HFFc6 (cell line): ENCODE measurements at regions not wholly inside any gene's neighbourhood (a gene's known extent, or its start where the extent isn't known, plus 50 kb on each side); places are given as distances from the start of the nearest gene placed in this dataset.

ENCODE experiments used
- DNase-seq: peaks from one replicate; pipeline ENCODE4 v3.0.0-alpha.2; 2018
- H3K27ac Mint-ChIP-seq: 2 replicates; pipeline ENCODE4 v1.8.0; 2020; ENCODE audit warnings: mild to moderate bottlenecking, mixed read lengths
- H3K27me3 Mint-ChIP-seq: 2 replicates; pipeline ENCODE4 v1.8.0; 2021; ENCODE audit warnings: mild to moderate bottlenecking, moderate library complexity, mixed read lengths; ENCODE audit not compliant: insufficient read depth
- H3K36me3 Mint-ChIP-seq: 2 replicates; pipeline ENCODE4 v1.8.0; 2021; ENCODE audit warnings: low read depth, mixed read lengths
- H3K4me1 Mint-ChIP-seq: 2 replicates; pipeline ENCODE4 v1.8.0; 2020; ENCODE audit warnings: low read depth, mixed read lengths
- H3K4me3 Mint-ChIP-seq: 2 replicates; pipeline ENCODE4 v1.8.0; 2020; ENCODE audit warnings: mild to moderate bottlenecking, moderate library complexity, mixed read lengths
- H3K9me3 Mint-ChIP-seq: 2 replicates; pipeline ENCODE4 v1.8.0; 2020; ENCODE audit warnings: mild to moderate bottlenecking, mixed read lengths
- CTCF ChIP-seq: fragments of 200-600 bp; sonication (generic); IDR thresholded peaks from 2 replicates; pipeline ENCODE4 v1.5.0; 2021; ENCODE audit warnings: antibody characterized with exemption, mild to moderate bottlenecking

GRCh38 chrY:12459965-12460364, 241.1 kb upstream of the USP9Y start:
- Mint-ChIP-seq H3K36me3 (no peaks in the 10 kb centered on the region), H3K27ac (no peak overlapping the region), H3K9me3 (no peaks in the 10 kb centered on the region), H3K4me1 (no peaks in the 10 kb centered on the region), H3K27me3 (no peaks in the 10 kb centered on the region; the same call in 1 of the 2 replicates), H3K4me3 (no peak overlapping the region)
- no peak for TF ChIP-seq CTCF
- no peak for DNase-seq

- Mint-ChIP-seq H3K9me3 (peaks cover 16% of the 10 kb centered on the region), H3K4me1 (peaks cover 14% of the 10 kb centered on the region), H3K27me3 (peaks cover 1% of the 10 kb centered on the region; the same call in 1 of the 2 replicates), H3K4me3 (no peak overlapping the region), H3K27ac (no peak overlapping the region), H3K36me3 (peaks cover 6% of the 10 kb centered on the region)
- no peak for DNase-seq
- no peak for TF ChIP-seq CTCF
Observed at GRCh38 chrY:12464155-12464554, 236.9 kb upstream of the USP9Y start.

GRCh38 chrY:12465706-12466105, 235.3 kb upstream of the USP9Y start:
- H3K9me3 Mint-ChIP-seq: peaks cover 23% of the 10 kb centered on the region
- peaks cover 2% of the 10 kb centered on the region; the same call in 1 of the 2 replicates for H3K27me3 Mint-ChIP-seq
- no peak overlapping the region for H3K4me3 Mint-ChIP-seq
- no peak overlapping the region for H3K27ac Mint-ChIP-seq
- H3K36me3 Mint-ChIP-seq: peaks cover 9% of the 10 kb centered on the region
- no peak for DNase-seq
- TF ChIP-seq CTCF: no peak
- H3K4me1 Mint-ChIP-seq: peaks cover 16% of the 10 kb centered on the region

- Mint-ChIP-seq H3K9me3 (peaks cover 23% of the 10 kb centered on the region), H3K27ac (peak overlapping the region; percentile 69), H3K27me3 (peaks cover 2% of the 10 kb centered on the region; the same call in 1 of the 2 replicates), H3K4me1 (peaks cover 17% of the 10 kb centered on the region), H3K36me3 (peaks cover 9% of the 10 kb centered on the region), H3K4me3 (no peak overlapping the region)
- no peak for TF ChIP-seq CTCF
- peak; percentile 55 for DNase-seq
Observed at GRCh38 chrY:12469081-12469480, 231.9 kb upstream of the USP9Y start.

GRCh38 chrY:12474472-12474871, 226.6 kb upstream of the USP9Y start:
- Mint-ChIP-seq H3K9me3 (peaks cover 4% of the 10 kb centered on the region), H3K27ac (no peak overlapping the region), H3K4me1 (peaks cover 16% of the 10 kb centered on the region), H3K4me3 (no peak overlapping the region), H3K27me3 (no peaks in the 10 kb centered on the region), H3K36me3 (no peaks in the 10 kb centered on the region)
- no peak for TF ChIP-seq CTCF
- no peak for DNase-seq

- peaks cover 22% of the 10 kb centered on the region for H3K4me1 Mint-ChIP-seq
- H3K36me3 Mint-ChIP-seq: no peaks in the 10 kb centered on the region; the same call in 1 of the 2 replicates
- no peaks in the 10 kb centered on the region for H3K27me3 Mint-ChIP-seq
- no peak overlapping the region for H3K27ac Mint-ChIP-seq
- peak; percentile 50 for DNase-seq
- no peak overlapping the region for H3K4me3 Mint-ChIP-seq
- H3K9me3 Mint-ChIP-seq: no peaks in the 10 kb centered on the region; the same call in 1 of the 2 replicates
- peak; percentile 60; the same call in 1 of the 2 replicates for TF ChIP-seq CTCF
Observed at GRCh38 chrY:12479382-12479781, 221.6 kb upstream of the USP9Y start.
